ENCODE measurements at regions not wholly inside any gene's neighbourhood (a gene's known extent, or its start where the extent isn't known, plus 50 kb on each side); places are given as distances from the start of the nearest gene placed in this dataset.
"Not testable (repeated sequence)": the region's sequence is repeated elsewhere in the genome, so short reads cannot be mapped to it uniquely, and the experiment has no call there.

DNA sequence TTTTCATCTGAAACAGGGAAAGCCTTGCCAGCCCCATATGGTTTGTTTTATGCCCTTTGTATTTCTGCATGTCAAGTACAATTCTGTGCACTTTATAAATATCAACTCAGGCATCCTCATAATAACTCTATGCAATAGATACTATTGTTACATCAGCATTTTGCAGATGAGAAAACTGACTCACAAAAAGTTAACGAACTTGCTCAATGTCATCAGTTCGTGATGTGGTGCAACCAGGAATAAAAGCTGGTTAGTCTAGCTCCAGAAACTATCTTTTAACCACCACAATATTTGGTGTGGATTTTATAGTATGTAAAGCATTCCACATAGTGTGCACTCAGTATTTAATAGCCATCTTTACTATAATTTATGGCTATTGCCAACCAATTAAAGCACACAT lies 134.9 kb downstream of the MRPS30 start:
- peak; percentile 17 for DNase-seq (ENCODE audit: low read depth)

DNA sequence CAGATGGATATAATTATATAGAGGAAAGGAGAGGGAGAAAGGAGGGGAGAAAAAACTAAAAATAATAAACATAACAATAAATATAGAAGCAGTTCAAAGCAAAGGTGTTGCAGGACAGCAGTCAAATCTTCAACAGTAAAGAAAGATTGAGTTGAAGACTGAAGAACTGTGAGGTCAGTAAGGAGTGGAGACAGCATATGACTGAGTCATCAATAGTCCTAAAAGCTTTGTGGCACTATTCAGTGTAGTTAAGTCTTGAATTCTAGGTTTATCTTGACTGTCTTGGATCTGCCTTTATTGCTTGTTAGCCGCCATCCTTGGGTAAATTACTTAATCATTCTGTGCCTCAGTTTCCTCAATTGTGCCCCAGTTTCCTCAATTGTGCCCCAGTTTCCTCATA lies 137.0 kb downstream of the MRPS30 start:
- DNase-seq (ENCODE audit: low read depth), result no peak

DNA sequence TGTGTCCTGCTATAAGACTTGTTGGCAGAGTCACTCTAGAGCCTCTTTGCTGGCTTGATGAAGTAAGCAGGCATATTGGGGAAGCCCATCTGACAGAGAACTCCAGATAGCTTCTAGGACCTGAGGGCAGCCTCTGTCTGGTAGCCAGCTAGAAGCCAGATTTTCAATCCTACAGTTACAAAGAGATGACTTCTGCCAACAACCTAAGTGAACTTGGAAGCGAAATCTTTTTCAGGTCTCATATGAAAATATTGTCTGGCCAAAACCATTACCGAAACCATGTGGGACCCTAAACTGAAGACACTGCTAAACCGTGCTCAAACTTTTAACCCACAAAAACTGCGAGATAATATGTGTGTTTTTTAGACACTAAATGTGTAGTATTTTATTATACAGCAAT lies 140.9 kb downstream of the MRPS30 start:
- no peak for DNase-seq (ENCODE audit: low read depth)

DNA sequence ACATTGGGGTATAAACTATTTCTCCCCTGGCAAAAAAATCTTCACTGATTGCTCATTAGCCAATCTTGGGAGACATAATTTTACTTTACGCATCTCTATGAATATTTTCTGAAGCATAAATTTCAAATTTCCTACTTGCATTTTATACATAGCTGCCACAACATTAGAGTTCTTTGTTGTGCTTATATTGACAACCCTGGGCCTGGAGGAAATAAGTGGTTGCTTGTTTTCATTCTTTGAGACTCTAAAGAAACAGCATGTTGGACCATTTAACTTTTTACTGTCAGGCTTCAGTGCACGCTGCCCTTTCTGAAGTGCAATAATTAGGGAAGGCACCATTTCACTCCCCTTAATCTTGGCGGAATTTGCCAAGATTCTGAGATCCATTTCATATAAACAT lies 142.6 kb downstream of the MRPS30 start:
- no peak for DNase-seq (ENCODE audit: low read depth)

DNA sequence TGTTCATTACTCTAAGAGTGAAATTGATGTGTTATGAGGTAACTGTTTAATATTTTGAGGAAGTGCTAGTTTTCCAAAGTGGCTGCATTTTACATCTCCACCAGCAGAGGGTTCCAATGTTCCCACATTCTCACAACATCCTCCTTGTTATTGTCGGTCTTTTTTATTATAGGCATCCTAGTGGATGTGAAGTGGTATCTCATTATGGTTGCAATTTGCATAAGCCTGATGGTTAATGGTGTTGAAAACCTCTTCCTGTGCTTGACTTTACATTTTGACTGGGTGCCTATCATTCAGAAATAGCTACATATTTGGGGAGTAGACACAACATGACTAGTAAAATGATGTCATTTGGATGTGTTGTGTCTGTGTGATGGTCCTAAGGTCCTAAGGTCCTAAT lies 143.6 kb downstream of the MRPS30 start:
- DNase-seq (ENCODE audit: low read depth), result no peak

DNA sequence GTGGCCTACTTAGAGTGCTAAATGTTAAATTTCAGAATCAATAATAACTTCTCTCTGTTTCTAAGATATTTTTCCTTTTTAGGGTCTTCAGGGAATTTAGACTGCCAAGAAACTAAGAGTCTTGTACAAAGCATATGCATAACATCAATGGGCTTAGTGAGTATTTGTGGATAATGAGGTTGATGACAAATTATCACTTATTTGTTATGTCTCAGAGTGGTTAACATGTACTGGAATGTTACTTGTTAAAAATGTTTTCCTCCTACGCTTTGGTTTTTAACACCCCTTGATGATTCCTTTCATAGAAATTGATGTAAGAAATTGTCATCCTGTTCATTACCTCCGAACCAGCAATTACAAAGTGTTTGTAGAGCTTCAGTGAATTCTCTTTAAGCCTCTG lies 144.3 kb downstream of the MRPS30 start:
- DNase-seq (ENCODE audit: low read depth), result no peak

DNA sequence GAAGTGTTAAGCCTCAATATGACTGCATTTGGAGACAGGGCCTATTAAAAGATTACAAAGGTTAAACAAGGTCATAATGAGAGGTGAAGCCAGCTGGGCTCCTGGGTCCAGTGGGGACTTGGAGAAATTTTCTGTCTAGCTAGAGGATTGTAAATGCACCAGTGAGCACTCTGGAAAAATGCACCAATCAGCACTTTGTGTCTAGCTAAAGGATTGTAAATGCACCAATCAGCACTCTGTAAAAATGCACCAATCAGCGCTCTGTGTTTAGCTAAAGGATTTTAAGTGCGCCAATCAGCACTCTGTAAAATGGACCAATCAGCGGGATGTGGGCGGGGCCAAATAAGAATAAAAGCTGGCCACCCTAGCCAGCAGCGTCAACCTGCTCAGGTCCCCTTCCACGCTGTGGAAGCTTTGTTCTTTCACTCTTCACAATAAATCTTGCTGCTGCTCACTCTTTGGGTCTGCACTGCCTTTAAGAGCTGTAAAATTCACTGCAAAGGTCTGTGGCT lies 150.3 kb downstream of the MRPS30 start:
- DNase-seq (ENCODE audit: low read depth), result not testable (repeated sequence)

DNA sequence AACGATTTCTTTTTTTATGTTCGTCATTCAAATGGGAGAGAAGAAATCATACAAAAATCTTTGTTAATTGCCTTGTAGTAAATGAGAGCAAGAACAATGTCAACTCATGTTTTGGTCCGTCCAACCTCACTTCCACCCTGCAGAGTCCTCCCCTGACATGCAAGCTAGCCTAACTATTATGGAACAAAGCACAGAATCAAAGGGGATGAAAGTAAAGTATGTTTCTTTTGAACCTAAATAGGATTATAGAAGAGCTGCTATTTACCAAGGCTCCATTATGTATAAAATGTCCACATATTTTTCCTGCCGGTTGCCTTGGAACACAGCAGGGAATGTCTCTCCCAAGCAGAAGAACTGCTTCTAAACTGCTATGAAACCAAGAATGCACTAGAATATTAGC lies 161.1 kb downstream of the MRPS30 start:
- DNase-seq (ENCODE audit: low read depth), result no peak

DNA sequence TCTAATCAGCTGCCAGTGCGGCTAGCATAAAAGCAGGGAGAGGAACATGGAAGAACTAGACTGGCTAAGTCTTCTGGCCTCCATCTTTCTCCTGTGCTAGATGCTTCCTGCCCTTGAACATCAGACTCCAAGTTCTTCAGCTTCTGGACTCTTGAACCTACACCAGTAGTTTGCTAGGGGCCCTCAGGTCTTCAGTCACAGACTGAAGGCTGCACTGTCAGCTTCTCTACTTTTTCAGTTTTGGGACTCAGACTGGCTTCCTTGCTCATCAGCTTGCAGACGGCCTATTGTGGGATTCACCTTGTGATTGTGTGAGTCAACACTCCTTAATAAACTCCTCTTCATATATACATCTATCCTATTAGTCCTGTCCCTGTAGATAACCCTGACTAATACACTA lies 162.2 kb downstream of the MRPS30 start:
- not testable (repeated sequence) for DNase-seq (ENCODE audit: low read depth)

DNA sequence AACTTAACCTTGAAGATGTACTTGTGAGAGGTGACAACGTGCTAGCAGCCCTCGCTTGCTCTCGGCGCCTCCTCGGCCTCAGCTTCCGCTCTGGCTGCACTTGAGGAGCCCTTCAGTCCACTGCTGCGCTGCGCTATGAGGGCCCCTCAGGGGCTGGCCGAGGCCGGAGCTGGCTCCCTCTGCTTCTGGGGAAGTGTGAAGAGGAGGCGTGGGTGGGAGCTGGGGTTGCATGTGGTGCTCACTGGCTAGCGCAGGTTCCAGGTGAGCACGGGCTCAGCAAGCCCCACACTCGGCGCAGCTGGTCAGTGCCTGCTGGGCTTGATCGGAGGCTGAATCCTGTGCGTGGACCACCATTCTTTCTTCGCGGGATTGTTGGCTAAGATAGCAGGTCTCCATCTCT lies 166.1 kb downstream of the MRPS30 start:
- no peak for DNase-seq (ENCODE audit: low read depth)

DNA sequence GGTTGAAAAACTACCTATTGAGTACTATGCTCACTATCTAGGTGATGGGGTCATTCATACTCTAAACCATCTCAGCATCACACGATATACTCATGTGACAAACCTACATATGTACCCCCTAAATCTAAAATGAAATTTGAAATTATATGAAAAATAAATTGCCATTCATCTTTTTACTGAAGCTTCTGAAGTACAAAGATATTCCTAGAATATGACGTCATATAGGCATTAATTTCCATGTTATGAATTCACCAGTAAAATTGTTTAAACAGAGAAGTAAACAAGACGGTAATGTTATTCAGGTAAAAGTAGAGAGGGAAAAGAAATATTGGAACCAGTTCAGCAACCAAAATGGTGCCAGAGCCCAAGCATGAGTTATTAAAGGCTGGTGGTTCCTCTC lies 173.0 kb downstream of the MRPS30 start:
- no peak for DNase-seq (ENCODE audit: low read depth)

DNA sequence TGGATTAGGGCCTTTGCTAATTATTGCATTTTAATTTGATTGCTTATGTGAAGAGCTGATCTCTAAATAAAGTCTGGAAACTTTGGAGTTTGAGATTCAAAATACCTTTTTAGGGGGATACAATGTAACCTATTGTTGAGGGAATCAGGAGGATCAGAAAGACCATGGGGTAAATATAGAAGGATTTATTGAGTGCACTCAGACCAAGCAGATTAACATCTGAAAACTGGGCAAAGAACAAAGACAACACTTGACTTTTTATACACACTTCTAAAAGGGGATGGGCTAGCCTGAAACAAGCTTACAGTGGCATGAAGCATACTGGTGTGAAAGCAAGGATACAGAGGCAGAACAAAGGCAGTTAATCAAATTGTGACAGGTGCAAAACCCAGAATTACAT lies 174.3 kb downstream of the MRPS30 start:
- DNase-seq (ENCODE audit: low read depth), result no peak

DNA sequence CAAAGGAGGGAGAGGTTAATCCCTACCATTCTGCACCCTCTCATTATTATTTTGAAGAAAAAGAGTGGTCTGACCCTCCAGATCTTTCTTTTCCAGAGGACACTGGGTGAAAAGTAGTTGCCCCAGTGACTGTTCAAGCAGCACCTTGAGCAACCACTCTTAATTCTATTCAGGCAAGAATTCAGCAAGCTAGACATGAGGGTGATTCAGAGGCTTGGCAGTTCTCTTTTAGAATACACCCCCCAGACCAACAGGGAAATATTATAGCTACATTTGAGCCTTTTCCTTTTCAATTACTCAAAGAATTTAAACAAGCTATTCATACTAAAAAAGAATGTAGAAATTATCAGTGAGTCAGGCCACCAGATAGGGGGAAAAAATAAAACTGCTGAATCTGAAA lies 178.3 kb downstream of the MRPS30 start:
- no peak for DNase-seq (ENCODE audit: low read depth)

DNA sequence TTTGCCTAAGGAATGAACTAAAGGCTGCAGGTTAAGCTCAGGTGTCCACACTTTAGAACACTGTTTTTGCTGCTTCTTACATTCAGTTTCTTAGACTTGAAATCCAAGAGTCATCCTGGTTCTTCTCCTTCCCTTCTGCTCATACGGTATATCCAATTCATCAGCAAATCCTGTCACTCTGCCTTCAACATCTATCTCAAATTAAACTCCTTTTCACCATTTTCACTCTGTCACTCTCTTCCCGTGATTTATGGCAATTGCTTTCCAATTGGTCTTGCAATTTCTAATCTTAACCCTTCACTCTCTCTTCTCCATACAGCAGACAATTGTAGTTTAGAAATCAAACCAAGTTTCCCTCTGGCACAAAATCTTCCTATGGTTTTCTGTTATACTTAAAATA lies 182.9 kb downstream of the MRPS30 start:
- DNase-seq (ENCODE audit: low read depth), result no peak

DNA sequence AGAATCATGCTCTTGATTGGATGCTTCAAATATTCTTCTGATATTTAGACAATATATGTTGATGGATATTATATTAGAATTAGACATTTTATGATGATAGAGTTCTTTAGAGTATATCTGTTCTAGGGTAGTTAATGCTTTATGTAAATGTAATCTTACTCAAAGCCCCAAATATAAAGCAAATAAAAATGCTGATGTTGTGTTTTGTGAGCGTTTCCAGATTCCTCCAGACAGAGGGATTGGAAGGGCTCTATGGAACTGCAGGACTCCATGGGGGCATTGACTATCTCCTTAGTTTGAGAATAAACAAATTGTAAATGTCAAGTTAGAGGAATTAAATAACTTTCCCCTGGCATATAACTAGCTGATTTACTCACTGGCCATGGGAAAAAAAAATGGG lies 184.5 kb downstream of the MRPS30 start:
- DNase-seq (ENCODE audit: low read depth), result no peak

DNA sequence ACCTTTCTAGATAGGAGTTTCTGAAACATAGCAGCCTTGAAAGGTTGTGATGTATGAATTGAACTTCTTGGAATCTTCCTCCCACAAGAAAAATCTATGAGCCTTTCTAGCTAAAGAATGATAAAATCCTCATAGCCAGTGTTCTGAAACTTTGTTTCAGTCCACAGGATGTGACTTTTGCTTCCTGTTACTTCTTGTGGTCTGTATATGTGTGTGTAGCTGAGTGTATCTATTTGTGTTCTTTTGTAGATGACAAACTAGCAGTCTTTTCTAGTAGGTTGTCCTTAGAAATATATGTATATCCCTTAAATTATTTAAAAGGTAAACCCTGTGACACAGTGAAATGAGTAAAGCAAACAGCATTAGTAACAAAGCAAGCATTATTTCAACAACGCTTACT lies 188.8 kb downstream of the MRPS30 start:
- DNase-seq (ENCODE audit: low read depth), result no peak

DNA sequence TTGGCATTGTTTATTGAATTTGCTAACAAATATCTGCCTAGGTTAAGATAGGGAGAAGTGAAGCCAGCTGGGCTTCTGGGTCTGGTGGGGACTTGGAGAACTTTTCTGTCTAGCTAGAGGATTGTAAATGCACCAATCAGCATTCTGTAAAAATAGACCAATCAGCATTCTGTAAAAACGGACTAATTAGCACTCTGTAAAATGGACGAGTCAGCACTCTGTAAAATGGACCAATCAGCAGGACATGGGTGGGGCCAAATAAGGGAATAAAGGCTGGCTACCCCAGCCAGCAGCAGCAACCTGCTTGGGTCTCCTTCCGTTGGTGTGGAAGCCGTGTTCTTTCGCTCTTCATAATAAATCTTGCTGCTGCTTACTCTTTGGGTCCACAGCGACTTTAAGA lies 198.4 kb downstream of the MRPS30 start:
- DNase-seq (ENCODE audit: low read depth), result not testable (repeated sequence)

DNA sequence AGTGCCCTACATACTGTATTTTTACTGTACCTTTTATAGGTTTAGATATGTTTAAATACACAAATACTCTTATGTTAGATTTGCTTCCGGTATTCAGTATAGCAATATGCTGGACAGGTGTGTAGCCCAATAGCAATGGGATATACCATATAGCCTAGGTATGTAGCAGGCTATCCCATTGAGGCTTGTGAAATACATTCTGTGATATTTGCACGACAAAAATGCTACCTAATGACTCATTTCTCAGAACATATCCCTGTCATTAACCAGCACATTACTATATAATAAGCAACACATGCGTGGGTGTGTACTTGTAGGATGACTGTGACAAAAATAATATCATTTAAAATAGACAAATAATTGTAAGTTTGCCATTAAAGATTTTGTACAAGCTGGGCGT lies 208.8 kb downstream of the MRPS30 start:
- no peak for DNase-seq (ENCODE audit: low read depth)

DNA sequence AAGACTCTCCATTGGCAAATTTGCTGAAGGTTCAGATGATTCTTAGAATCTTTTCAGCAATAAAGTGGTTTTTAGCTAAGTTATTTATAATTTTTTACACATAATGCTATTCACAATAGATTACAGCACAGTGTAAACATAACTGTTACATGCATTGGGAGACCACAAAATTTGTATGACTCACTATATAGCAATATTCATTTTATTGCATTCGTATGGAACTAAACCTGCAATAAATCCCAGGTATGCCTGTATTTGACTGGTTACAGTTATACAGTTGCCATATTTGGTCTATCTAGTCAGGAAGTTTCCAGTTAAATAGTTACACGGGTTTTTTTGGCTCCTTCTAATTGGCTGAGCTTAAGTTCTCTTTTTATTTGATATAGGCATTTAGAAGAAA lies 220.8 kb downstream of the MRPS30 start:
- DNase-seq (ENCODE audit: low read depth), result no peak

DNA sequence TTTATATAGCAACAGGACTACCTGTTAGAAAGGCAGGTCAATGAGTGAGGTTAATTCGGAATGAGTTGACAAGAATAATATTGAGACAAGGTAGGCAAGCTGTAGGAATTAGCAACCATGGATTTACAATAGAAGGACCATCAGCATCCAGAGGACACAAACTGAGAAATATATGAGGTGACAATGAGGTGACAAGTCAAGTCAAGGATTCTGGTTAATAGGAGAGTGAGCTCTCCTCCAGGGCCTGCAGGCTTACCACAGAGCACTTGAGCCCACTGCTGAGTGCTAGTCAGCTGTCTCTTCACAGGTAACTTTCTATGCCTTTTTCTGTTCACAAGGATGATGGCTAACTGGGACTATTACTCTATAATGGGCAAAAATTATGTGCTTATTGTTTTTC lies 227.2 kb downstream of the MRPS30 start:
- DNase-seq (ENCODE audit: low read depth), result no peak

DNA sequence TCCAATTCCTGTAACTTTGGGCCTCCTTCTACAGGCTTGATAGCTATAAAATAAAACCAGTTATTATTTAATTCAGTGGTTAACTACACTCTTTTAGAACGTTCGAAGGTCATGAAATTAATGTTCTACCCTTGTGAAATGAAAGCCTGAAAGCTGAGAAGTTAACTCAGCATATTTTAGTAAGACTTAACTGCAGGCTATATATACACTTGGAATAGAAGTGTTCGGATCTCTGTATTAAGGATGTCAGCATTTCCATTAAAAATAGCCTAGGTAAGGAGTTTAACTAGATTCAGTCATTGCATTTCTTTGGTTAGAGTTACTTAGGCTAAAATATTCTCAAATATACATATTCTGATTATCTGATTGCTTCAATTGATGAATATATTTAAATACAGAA lies 229.2 kb downstream of the MRPS30 start:
- no peak for DNase-seq (ENCODE audit: low read depth)

DNA sequence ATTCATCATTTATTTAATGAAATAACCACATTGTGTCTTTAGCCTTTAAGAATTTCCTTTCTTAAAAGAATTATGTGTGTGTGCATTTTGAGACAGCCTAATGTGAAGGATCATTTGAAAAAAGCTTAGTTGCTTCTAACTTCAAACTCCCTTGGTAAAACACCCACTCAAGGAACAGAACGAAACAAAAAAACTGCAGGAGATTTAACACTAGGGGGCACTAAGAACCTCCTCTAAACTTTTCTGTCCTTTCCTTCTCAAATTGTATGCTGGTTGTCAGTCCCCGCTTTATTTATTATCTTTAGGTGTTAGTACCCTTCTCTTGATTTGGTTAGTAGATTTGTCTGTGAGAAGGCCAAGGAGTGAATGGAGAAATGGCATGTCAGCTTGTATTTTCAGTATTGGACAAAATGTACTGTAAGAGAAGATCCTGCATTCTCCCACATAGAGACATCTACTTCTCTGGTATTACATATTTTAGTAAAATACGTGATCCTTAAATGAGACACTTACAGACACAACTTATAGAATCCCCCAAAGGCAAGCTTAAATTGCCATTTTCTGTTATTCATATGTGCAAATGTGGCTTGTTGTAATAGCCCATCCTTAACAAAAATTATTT lies 229.7 kb downstream of the MRPS30 start:
- no peak for DNase-seq (ENCODE audit: low read depth)

DNA sequence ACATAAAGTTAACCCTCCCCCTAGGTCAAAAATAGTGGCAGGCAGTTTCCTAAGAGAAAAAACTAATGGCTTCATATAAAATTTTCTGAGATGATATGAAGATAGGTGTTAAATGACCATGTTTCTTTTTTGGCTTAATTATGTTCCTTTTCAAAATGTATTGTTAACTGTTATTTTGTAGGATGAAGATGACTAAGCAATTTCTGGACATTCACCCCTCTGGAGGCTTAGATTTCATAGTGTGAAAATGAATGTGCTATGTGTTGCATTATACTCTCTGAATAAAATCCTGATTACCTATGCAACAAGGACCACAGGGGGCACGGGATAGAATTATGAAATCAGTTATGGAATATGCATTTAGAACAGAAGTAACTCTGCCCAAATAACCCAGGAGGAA lies 233.5 kb downstream of the MRPS30 start:
- DNase-seq (ENCODE audit: low read depth), result no peak

DNA sequence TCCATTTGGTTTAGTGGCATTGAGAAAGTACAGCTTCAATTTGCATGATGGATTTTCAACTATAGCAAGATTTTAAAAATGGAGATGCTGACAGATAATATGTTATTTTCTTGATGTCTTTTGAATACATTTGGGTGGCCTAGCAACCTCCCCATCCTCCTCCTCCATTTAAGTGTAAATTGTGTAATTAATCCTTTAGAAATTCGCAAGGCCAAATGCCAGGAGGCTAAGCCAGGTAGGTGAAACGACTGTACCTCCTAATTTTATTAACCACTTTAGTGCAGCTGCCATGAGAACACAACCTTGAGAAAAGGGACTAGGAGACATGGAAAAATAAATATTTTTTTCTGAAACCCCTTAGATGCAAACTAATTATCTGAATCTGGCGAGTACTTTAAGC lies 248.8 kb downstream of the MRPS30 start:
- no peak for DNase-seq (ENCODE audit: low read depth)

DNA sequence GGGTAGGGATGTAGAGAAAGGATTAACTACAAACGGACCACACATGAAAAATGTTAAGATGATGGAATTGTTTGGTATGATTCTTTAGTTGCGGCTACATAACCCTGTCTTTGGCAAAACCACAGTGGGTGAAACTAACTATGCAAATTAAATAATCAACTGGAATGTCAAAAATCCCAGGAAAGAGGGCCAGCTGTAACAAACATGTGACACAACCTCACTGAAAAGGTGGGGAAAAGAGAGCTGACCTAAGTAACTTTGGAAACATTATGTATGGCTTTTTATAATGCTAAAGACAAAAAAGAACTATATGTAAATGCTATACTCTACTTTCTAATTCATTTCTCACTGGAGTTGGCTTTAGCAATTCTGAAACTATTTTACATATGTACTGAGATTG lies 252.0 kb downstream of the MRPS30 start:
- no peak for DNase-seq (ENCODE audit: low read depth)
